ENCODE measurements at regions not wholly inside any gene's neighbourhood (a gene's known extent, or its start where the extent isn't known, plus 50 kb on each side); places are given as distances from the start of the nearest gene placed in this dataset.
"Not testable (repeated sequence)": the region's sequence is repeated elsewhere in the genome, so short reads cannot be mapped to it uniquely, and the experiment has no call there.

GRCh38 chr1:143832379-143832716 lies 139.4 kb downstream of the FAM72C start:
- TF ChIP-seq CTCF (IDR thresholded peaks at IDR 0.05 in 8 of 11, conservative IDR thresholded peaks at IDR 0.05 in 3 of 11); POLR2A (IDR thresholded peaks at IDR 0.05); POLR2AphosphoS5 (IDR thresholded peaks at IDR 0.05): not testable (repeated sequence)
